ENCODE measurements at regions not wholly inside any gene's neighbourhood (a gene's known extent, or its start where the extent isn't known, plus 50 kb on each side); places are given as distances from the start of the nearest gene placed in this dataset.

DNA sequence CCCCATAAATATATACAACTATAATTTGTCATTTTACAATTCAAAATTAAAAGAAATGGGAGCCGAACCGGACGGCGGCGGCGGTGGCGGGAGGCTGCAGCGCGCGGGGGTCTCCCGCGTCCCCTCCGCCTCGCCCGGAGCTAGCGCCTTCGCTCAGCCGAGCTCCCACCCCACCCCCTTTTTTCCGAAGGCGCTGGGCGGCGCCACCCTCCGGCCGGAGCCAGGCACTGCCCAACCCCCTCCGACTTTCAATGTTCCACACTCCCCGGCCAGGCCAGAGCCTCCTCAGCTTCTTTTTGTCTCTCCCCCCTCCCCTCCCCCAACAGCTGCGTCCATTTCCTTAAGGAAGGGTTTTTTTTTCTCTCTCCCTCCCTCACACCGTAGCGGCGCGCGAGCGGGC is 214.1 kb upstream of the GEMIN8 start (continued):
- TF ChIP-seq HMGXB4 (CRISPR knock-in tag; IDR thresholded peaks at IDR 0.05; ENCODE audit: borderline replicate concordance in 1 of 2, low read depth in 1 of 2): no peak
- TF ChIP-seq, protein P1, sequence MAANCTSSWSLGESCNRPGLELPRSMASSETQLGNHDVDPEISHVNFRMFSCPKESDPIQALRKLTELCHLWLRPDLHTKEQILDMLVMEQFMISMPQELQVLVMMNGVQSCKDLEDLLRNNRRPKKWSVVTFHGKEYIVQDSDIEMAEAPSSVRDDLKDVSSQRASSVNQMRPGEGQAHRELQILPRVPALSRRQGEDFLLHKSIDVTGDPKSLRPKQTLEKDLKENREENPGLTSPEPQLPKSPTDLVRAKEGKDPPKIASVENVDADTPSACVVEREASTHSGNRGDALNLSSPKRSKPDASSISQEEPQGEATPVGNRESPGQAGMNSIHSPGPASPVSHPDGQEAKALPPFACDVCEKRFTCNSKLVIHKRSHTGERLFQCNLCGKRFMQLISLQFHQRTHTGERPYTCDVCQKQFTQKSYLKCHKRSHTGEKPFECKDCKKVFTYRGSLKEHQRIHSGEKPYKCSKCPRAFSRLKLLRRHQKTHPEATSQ (CRISPR knock-in tag; IDR thresholded peaks at IDR 0.05; ENCODE audit: borderline replicate concordance): no peak
- no peak for TF ChIP-seq KLF6 (CRISPR knock-in tag; IDR thresholded peaks at IDR 0.05)
- TF ChIP-seq ZGPAT (CRISPR knock-in tag; IDR thresholded peaks at IDR 0.05): no peak
- no peak for TF ChIP-seq ZNF546 (CRISPR knock-in tag; conservative IDR thresholded peaks at IDR 0.05)

DNA sequence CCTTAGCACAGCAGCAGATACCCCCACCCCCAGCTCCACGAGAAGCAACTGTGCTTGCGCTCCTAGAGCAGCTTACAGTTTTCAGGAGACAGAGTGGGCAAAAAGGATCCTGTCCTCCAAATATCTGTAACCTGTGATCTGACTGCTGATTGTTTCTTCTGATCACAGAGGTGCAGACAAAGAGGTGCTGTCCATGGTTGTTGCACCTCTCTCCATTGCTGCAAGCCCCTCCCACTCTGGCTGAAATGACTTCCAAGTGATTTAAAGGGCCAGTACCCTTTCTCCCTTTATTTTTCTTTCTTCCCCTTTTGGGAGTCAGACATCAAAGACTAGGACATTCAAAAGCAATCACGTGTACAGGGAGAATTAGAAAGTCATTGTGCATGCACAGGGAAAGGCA is 205.3 kb upstream of the GEMIN8 start:
- ATAC-seq: no peak
- Histone ChIP-seq H3K4me3 (replicated peaks in 1 of 3; ENCODE audit: insufficient read depth in 1 of 3, low read depth in 2 of 3, low read length in 3 of 3) (no peak overlapping the region), H2AFZ (ENCODE audit: low read length) (no peak overlapping the region), H3K9ac (ENCODE audit: insufficient read depth, low read depth, low read length) (no peak overlapping the region), H3K79me2 (ENCODE audit: insufficient read depth, low read length) (no peaks in the 10 kb centered on the region), H3K36me3 (replicated peaks in 1 of 2; ENCODE audit: control insufficient read depth in 1 of 2, insufficient read depth in 2 of 2, low read length in 2 of 2) (no peaks in the 10 kb centered on the region), H4K20me1 (ENCODE audit: insufficient read depth, low read length) (no peaks in the 10 kb centered on the region), H3K27me3 (ENCODE audit: control insufficient read depth in 1 of 2, insufficient read depth in 2 of 2, low read length in 2 of 2) (no peaks in the 10 kb centered on the region), H3K27ac (ENCODE audit: extremely low read length, insufficient read depth, low read length) (no peak overlapping the region), H3K9me3 (ENCODE audit: low read length) (no peaks in the 10 kb centered on the region), H3K4me2 (ENCODE audit: low read depth, low read length) (no peak overlapping the region), H3K4me1 (ENCODE audit: insufficient read depth, low read length) (no peaks in the 10 kb centered on the region)
- TF ChIP-seq ZNF367 (CRISPR knock-in tag; IDR thresholded peaks at IDR 0.05; ENCODE audit: borderline replicate concordance) (no peak), REST (IDR thresholded peaks at IDR 0.05; ENCODE audit: borderline replicate concordance in 1 of 2, low read depth in 1 of 2, low read length in 2 of 2) (peak in 1 of 2 experiments; percentile 74; a peak in 2 of 4 replicates), ZEB1 (IDR thresholded peaks at IDR 0.05; ENCODE audit: insufficient replicate concordance, low read depth) (no peak), ZNF17 (CRISPR knock-in tag; IDR thresholded peaks at IDR 0.05) (no peak)
- ChIA-PET POLR2A (no interaction called here), CTCF (ENCODE audit: low intra/inter-chr PET ratio, low total read pairs) (no interaction called here)
- intact Hi-C loops (cut with micrococcal nuclease; ENCODE audit: unreplicated experiment) (no loop called here), in situ Hi-C loops (cut with HindIII; ENCODE audit: extremely low pct_ligation_motif_present, low pct_unique_long_range_greater_than_20kb) (no loop called here)
- 30% methylated on average over 3 of the region's 3 CpGs for WGBS (ENCODE audit: low lambda C conversion rate)
- no peak for DNase-seq (ENCODE audit: low spot score)
- FAIRE-seq: no peak
- BruUV-seq (replicated peaks): no TSS peak
